ENCODE measurements at regions not wholly inside any gene's neighbourhood (a gene's known extent, or its start where the extent isn't known, plus 50 kb on each side); places are given as distances from the start of the nearest gene placed in this dataset.
"Not testable (repeated sequence)": the region's sequence is repeated elsewhere in the genome, so short reads cannot be mapped to it uniquely, and the experiment has no call there.

GRCh38 chr10:35993591-35994515, 351.8 kb upstream of the FZD8 start:
- DNase-seq (ENCODE audit: low spot score) = no peak

- DNase-seq (ENCODE audit: low spot score) = no peak
These were observed 350.0 kb upstream of the FZD8 start for GRCh38 chr10:35992107-35992506.

GRCh38 chr10:35986756-35987502, 344.8 kb upstream of the FZD8 start:
- no peak for DNase-seq (ENCODE audit: low spot score)

GRCh38 chr10:35979116-35979515, 337.0 kb upstream of the FZD8 start:
- no peak for DNase-seq (ENCODE audit: low spot score)

- DNase-seq (ENCODE audit: low spot score) = not testable (repeated sequence)
These were observed 332.0 kb upstream of the FZD8 start for GRCh38 chr10:35973912-35974591.

GRCh38 chr10:35972275-35972674, 330.2 kb upstream of the FZD8 start:
- DNase-seq (ENCODE audit: low spot score) = no peak

- DNase-seq (ENCODE audit: low spot score) = no peak
These were observed 329.3 kb upstream of the FZD8 start for GRCh38 chr10:35971397-35971796.

GRCh38 chr10:35963685-35964084, 321.6 kb upstream of the FZD8 start:
- DNase-seq (ENCODE audit: low spot score) = no peak

GRCh38 chr10:35961501-35961900, 319.4 kb upstream of the FZD8 start:
- no peak for DNase-seq (ENCODE audit: low spot score)

- no peak for DNase-seq (ENCODE audit: low spot score)
These were observed 317.2 kb upstream of the FZD8 start for GRCh38 chr10:35959252-35959651.

GRCh38 chr10:35958609-35959008, 316.5 kb upstream of the FZD8 start:
- DNase-seq (ENCODE audit: low spot score) = not testable (repeated sequence)

- DNase-seq (ENCODE audit: low spot score) = no peak
These were observed 308.6 kb upstream of the FZD8 start for GRCh38 chr10:35950701-35951100.

- no peak for DNase-seq (ENCODE audit: low spot score)
These were observed 308.1 kb upstream of the FZD8 start for GRCh38 chr10:35950226-35950625.

- no peak for DNase-seq (ENCODE audit: low spot score)
These were observed 307.7 kb upstream of the FZD8 start for GRCh38 chr10:35949811-35950211.

- DNase-seq (ENCODE audit: low spot score) = no peak
These were observed 304.5 kb upstream of the FZD8 start for GRCh38 chr10:35946556-35946955.

GRCh38 chr10:35942057-35942456, 300.0 kb upstream of the FZD8 start:
- DNase-seq (ENCODE audit: low spot score) = no peak

GRCh38 chr10:35940141-35941041, 298.3 kb upstream of the FZD8 start:
- DNase-seq (ENCODE audit: low spot score) = no peak

- DNase-seq (ENCODE audit: low spot score) = no peak
These were observed 296.1 kb upstream of the FZD8 start for GRCh38 chr10:35938160-35938559.

- DNase-seq (ENCODE audit: low spot score) = no peak
These were observed 295.4 kb upstream of the FZD8 start for GRCh38 chr10:35937546-35937945.

- DNase-seq (ENCODE audit: low spot score) = no peak
These were observed 292.5 kb upstream of the FZD8 start for GRCh38 chr10:35934642-35934995.

GRCh38 chr10:35933940-35934641, 292.0 kb upstream of the FZD8 start:
- DNase-seq (ENCODE audit: low spot score) = no peak

All from Ammon's horn (tissue), 1 donor.